PC-9 (cell line): ENCODE measurements at regions not wholly inside any gene's neighbourhood (a gene's known extent, or its start where the extent isn't known, plus 50 kb on each side); places are given as distances from the start of the nearest gene placed in this dataset.

Experiments
- EZH2 ChIP-seq: fragments of 200-600 bp; sonication (generic); IDR thresholded peaks from 2 replicates; pipeline ENCODE4 v1.8.0; 2017; ENCODE audit warnings: antibody characterized with exemption, low read depth
- TF ChIP-seq, protein P1 (sequence below): fragments of 200-600 bp; sonication (generic); conservative IDR thresholded peaks from 2 replicates; pipeline ENCODE4 v1.6.1; 2017; ENCODE audit warnings: mixed run types, antibody characterized with exemption, mild to moderate bottlenecking, moderate library complexity

DNA sequence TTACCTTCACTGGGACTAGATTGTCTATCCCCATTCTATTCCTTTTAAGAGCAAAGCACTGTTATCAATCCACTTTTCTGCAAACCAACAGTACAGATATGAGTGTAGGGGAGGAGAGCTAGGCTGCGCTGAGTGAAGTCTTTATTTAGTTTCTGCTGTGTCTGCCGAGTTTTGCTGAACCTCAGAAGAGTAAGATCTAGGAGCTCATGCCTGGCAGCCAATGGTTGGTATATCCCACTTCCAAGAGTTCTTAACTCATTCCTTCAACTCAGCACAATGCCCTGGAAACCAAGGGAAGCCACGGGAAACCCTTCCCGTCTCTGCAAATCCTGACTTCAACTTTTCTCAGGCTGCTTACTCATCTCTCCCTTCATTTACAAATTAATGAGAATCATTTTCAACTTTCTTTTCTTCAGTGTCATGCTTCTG is 58.0 kb upstream of the JAK2 start:
- TF ChIP-seq, protein P1, sequence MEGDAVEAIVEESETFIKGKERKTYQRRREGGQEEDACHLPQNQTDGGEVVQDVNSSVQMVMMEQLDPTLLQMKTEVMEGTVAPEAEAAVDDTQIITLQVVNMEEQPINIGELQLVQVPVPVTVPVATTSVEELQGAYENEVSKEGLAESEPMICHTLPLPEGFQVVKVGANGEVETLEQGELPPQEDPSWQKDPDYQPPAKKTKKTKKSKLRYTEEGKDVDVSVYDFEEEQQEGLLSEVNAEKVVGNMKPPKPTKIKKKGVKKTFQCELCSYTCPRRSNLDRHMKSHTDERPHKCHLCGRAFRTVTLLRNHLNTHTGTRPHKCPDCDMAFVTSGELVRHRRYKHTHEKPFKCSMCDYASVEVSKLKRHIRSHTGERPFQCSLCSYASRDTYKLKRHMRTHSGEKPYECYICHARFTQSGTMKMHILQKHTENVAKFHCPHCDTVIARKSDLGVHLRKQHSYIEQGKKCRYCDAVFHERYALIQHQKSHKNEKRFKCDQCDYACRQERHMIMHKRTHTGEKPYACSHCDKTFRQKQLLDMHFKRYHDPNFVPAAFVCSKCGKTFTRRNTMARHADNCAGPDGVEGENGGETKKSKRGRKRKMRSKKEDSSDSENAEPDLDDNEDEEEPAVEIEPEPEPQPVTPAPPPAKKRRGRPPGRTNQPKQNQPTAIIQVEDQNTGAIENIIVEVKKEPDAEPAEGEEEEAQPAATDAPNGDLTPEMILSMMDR = no peak
- no peak for TF ChIP-seq EZH2
